HG03095 (cell line): ENCODE measurements at regions not wholly inside any gene's neighbourhood (a gene's known extent, or its start where the extent isn't known, plus 50 kb on each side); places are given as distances from the start of the nearest gene placed in this dataset.
"Not testable (repeated sequence)": the region's sequence is repeated elsewhere in the genome, so short reads cannot be mapped to it uniquely, and the experiment has no call there.

Experiments
- ATAC-seq: cut with Tn5 transposase; IDR thresholded peaks from one replicate; pipeline ENCODE4 v1.9.1; 2021; ENCODE audit warnings: moderate library complexity; ENCODE audit not compliant: unreplicated experiment

- no peak for ATAC-seq
Measured at GRCh38 chr4:126458993-126459392, 1144.2 kb downstream of the FAT4 start.

GRCh38 chr4:126465341-126465740 lies 1150.6 kb downstream of the FAT4 start:
- no peak for ATAC-seq

DNA sequence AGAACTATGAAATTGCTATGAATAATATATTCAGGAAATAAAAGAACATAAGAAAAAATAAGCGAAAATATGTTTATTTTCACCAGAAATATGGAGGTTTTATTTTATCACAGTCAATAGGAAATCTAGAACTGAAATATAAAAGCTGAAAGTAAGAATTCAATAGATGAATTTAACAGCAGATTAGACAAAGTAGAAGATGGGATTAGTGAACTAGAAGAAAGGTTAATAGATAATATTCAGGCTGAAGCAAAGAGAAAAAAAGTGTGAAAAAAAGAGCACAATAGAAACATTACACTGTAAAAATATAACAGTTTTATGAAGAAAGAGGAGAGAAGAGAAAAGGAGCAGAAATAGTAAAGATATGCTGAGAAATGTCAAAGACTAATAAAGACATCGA lies 1152.1 kb downstream of the FAT4 start:
- no peak for ATAC-seq

GRCh38 chr4:126468144-126468543 lies 1153.4 kb downstream of the FAT4 start:
- ATAC-seq, result no peak

DNA sequence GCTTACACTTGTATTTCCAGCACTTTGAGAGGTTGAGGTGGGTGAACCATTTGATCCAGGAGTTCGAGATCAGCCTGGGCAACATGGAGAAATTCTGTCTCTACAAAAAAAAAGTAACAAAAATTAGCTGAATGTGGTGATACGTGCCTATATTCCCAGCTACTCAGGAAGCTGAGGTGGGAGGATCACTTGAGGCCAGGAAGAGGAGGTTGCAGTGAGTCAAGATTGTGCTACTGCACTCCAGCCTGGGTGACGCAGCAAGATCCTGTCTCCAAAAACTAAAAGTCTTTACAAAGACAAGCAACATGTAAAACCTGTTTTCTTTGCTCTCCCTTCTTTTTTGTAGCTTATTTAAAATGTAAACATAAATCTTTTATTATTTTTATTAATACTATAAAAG lies 1156.1 kb downstream of the FAT4 start:
- no peak for ATAC-seq

GRCh38 chr4:126475730-126476129 lies 1157.0 kb upstream of the INTU start:
- ATAC-seq, result no peak

- no peak for ATAC-seq
Measured at GRCh38 chr4:126479709-126480108, 1153.0 kb upstream of the INTU start.

GRCh38 chr4:126482311-126482710 lies 1150.4 kb upstream of the INTU start:
- no peak for ATAC-seq

GRCh38 chr4:126486377-126486776 lies 1146.4 kb upstream of the INTU start:
- ATAC-seq, result no peak

DNA sequence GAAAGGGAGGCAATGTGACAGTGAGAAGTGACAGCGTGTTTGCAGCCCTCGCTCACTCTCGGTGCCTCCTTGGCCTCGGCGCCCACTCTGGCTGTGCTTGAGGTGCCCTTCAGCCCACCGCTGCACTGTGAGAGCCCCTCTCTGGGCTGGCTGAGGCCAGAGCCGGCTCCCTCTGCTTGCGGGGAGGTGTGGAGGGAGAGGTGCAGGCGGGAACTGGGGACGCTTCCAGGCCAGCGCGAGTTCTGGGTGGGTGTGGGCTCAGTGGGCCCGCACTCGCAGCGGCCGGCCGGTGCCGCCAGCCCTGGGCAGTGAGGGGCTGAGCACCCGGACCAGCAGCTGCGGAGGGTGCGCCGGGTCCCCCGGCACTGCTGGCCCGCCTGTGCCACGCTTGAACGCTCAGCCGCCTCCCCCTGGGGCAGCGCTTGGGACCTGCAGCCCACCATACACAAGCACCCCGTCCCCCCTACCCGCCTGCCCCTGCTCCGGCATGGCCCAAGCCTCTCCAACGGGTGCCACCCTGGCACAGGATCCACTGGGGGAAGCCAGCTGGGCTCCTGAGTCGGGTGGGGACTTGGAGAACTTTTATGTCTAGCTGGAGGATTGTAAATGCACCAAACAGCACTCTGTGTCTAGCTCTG lies 1142.8 kb upstream of the INTU start:
- no peak for ATAC-seq

GRCh38 chr4:126495163-126495752 lies 1137.5 kb upstream of the INTU start:
- ATAC-seq, result no peak

DNA sequence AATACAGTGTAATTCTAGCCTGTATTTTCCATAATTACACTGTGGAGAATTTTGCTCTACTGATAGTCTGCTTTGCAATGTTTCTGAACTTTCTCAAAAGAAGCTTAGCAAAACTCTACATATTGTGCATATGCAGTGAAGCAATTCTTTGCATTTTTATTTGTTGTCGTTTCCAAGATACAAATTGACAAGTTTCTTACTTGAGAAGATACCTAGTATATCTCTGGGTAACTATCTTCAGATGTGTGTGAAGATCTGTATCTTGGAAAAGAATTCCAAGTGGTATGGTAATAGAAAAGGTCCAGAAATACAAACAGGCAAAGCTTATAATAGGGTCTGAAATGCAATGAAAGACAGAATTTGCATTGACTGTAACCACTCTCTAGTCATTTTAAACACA lies 1119.8 kb upstream of the INTU start:
- ATAC-seq, result no peak

DNA sequence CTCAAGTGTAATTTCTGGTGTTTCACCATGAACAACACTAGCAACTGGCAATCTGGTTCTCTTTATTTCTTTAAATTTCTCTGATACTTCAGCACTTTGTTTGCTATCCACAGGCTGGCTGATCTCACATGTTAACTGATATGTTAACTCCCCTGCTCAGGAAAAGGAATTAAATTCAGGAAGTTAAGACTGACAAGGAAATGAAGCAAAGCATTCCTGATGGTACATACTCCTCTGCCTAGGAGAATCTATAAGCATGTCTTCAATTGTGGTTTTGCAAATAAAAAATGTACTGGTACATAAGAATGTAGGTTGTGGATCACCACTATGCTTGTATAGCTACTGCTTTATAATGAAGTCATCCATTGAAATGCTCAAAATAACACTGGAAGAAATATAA lies 1119.2 kb upstream of the INTU start:
- ATAC-seq, result no peak

GRCh38 chr4:126520731-126521130 lies 1112.0 kb upstream of the INTU start:
- no peak for ATAC-seq

DNA sequence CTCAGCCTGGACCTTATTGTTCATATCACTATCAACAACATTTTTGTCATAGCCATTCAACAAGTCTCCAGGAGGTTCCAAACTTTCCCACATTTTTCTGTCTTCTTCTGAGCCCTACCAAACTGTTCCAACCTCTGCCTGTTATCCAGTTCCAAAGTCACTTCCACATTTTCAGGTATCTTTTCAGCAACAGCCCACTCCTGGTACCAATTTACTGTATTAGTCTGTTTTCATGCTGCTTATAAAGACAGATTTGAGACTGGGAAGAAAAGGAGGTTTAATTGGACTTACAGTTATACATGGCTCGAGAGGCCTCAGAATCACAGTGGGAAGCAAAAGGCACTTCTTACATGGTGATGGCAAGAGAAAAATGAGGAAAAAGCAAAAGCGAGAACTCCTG lies 1107.4 kb upstream of the INTU start:
- not testable (repeated sequence) for ATAC-seq

GRCh38 chr4:126526335-126526734 lies 1106.4 kb upstream of the INTU start:
- ATAC-seq, result no peak

GRCh38 chr4:126529997-126530396 lies 1102.8 kb upstream of the INTU start:
- no peak for ATAC-seq

DNA sequence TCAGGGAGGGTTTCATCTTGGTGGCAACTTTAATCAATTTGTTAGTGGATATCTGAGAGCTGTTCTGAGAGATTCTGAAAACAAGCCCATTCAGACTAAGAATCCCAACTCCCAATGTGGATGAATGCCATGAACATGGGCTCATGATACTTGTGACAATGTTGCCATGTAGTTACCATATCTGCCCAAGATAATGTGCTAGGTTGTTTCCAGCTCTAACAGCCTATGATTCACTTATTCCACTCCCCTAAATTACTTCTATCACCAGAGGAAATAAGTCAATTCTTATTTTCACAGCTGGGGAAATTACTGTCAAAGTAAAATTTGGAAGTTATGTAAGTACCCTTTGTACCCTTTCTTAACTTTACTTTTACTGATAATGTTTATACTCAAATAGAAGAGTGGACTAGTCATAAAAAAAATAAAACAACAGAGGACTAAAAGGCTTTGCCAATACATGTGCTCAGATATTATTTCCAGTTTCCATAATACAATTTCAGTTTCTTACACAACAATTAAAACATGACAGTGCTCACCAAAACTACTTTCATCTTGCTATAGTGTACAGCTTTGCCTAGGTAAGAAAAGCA lies 1101.7 kb upstream of the INTU start:
- no peak for ATAC-seq

- ATAC-seq, result no peak
Measured at GRCh38 chr4:126532527-126532926, 1100.2 kb upstream of the INTU start.

- ATAC-seq, result no peak
Measured at GRCh38 chr4:126533146-126533805, 1099.5 kb upstream of the INTU start.

- no peak for ATAC-seq
Measured at GRCh38 chr4:126539771-126540170, 1093.0 kb upstream of the INTU start.

GRCh38 chr4:126541820-126542219 lies 1090.9 kb upstream of the INTU start:
- no peak for ATAC-seq
